Mucosa of descending colon (tissue), 3 donors: ENCODE measurements at regions not wholly inside any gene's neighbourhood (a gene's known extent, or its start where the extent isn't known, plus 50 kb on each side); places are given as distances from the start of the nearest gene placed in this dataset.
"Not testable (repeated sequence)": the region's sequence is repeated elsewhere in the genome, so short reads cannot be mapped to it uniquely, and the experiment has no call there.

Source experiments
- ATAC-seq: fragments of 200-7000 bp; cut with Tn5 transposase; one replicate; pipeline ENCODE4 v1.9.1; 2020; ENCODE audit warnings: mild to moderate bottlenecking, moderate library complexity
- DNase-seq, 3 donors: peaks; one replicate each; pipeline ENCODE4 v3.0.0-alpha.2; 2020
- H3K36me3 ChIP-seq: fragments of 200-600 bp; one replicate; pipeline ENCODE4 v1.8.0; 2021; ENCODE audit warnings: low read depth, mild to moderate bottlenecking
- H3K4me1 ChIP-seq: fragments of 200-600 bp; one replicate; pipeline ENCODE4 v1.8.0; 2021; ENCODE audit warnings: low read depth, mild to moderate bottlenecking
- H3K4me3 ChIP-seq: fragments of 200-600 bp; one replicate; pipeline ENCODE4 v1.8.0; 2021; ENCODE audit warnings: mild to moderate bottlenecking
- H3K9me3 ChIP-seq: fragments of 200-600 bp; one replicate; pipeline ENCODE4 v1.8.0; 2021; ENCODE audit warnings: mild to moderate bottlenecking
- intact Hi-C, 2 donors: fragments of 100-400 bp; cut with DNase I in 1 of 2; cut with micrococcal nuclease in 1 of 2; formaldehyde crosslinking; loops; one replicate each; pipeline versions ENCODE4 v1.11.0 to v1.11.1; 2022; cut with DNase I, micrococcal nuclease
- TF ChIP-seq, protein P1 (sequence below): fragments of 200-600 bp; IDR thresholded peaks from one replicate; pipeline ENCODE4 v1.8.0; 2022; ENCODE audit warnings: antibody characterized with exemption, mild to moderate bottlenecking
- donor health status: DM: no; HTN: no; CAD: no; lungs with moderate emphysema.
- donor health status: DM: no; HTN: no; CAD: no.
- donor health status: DM: no; HTN: yes; CAD: no.

- Histone ChIP-seq H3K9me3 (peaks cover 42% of the 10 kb centered on the region), H3K4me3 (no peak overlapping the region), H3K36me3 (no peaks in the 10 kb centered on the region), H3K4me1 (no peaks in the 10 kb centered on the region)
- TF ChIP-seq, protein P1, sequence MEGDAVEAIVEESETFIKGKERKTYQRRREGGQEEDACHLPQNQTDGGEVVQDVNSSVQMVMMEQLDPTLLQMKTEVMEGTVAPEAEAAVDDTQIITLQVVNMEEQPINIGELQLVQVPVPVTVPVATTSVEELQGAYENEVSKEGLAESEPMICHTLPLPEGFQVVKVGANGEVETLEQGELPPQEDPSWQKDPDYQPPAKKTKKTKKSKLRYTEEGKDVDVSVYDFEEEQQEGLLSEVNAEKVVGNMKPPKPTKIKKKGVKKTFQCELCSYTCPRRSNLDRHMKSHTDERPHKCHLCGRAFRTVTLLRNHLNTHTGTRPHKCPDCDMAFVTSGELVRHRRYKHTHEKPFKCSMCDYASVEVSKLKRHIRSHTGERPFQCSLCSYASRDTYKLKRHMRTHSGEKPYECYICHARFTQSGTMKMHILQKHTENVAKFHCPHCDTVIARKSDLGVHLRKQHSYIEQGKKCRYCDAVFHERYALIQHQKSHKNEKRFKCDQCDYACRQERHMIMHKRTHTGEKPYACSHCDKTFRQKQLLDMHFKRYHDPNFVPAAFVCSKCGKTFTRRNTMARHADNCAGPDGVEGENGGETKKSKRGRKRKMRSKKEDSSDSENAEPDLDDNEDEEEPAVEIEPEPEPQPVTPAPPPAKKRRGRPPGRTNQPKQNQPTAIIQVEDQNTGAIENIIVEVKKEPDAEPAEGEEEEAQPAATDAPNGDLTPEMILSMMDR, result no peak
- no peak for ATAC-seq
- no peak for DNase-seq
- intact Hi-C loops, result no loop called here
Observed at GRCh38 chr5:27093279-27093678, 54.9 kb upstream of the CDH9 start.

DNA sequence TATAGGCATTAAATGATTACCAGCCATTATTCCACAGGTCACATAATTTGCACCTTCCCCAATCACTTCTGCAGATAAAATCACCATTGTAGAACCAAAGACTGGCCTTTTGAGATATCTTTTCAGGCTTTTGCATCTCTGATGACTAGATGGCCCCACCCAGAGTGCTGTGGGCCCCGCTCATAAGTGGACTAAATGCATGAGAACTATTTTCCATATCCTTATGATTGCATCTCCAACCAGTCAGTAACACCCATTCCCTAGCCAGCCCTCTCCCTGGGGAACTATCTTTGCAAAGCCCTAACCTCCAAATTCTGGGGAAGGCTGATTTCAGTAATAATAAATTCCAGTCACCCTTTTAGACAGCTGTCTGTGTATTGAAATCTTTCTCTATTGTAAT lies 53.5 kb upstream of the CDH9 start:
- Histone ChIP-seq H3K4me1 (no peaks in the 10 kb centered on the region), H3K36me3 (no peaks in the 10 kb centered on the region), H3K4me3 (no peak overlapping the region), H3K9me3 (peaks cover 37% of the 10 kb centered on the region)
- no peak for DNase-seq
- intact Hi-C loops, result no loop called here
- no peak for ATAC-seq
- TF ChIP-seq, protein P1, result no peak

DNA sequence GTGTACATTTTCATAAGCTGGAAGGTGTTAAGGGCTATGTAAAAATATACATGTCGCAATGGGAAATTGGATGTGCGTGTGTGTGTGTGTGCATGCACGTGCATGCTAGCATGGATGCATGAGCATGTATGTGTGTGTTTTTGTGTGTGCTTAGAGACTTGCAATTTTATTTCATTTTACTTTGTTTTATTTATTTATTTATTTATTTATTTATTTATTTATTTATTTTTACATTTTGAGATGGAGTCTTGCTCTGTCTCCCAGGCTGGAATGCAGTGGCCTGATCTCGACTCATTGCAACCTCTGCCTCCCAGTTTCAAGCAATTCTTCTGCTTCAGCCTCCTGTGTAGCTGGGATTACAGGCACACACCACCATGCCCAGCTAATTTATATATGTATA lies 50.4 kb upstream of the CDH9 start:
- peaks cover 40% of the 10 kb centered on the region for H3K9me3 ChIP-seq
- DNase-seq, H3K4me3 ChIP-seq, H3K36me3 ChIP-seq, intact Hi-C loops, ATAC-seq, H3K4me1 ChIP-seq: not testable (repeated sequence)
